Adrenal gland (tissue), 5 donors: ENCODE measurements at regions not wholly inside any gene's neighbourhood (a gene's known extent, or its start where the extent isn't known, plus 50 kb on each side); places are given as distances from the start of the nearest gene placed in this dataset.

Source experiments
- POLR2A ChIP-seq, 2 donors: fragments of 450-650 bp; IDR thresholded peaks; one replicate each; pipeline ENCODE4 v1.6.1; 2017; ENCODE audit warnings: antibody characterized with exemption in 2 of 2, mild to moderate bottlenecking in 2 of 2, moderate library complexity in 1 of 2
- TF ChIP-seq, protein P1 (sequence below), 6 experiments: fragments of 450-650 bp in 4 of 6; fragments of 200-600 bp in 2 of 6; sonication (generic) in 1 of 6; IDR thresholded peaks; 1 replicate in 5 of 6; 2 replicates in 1 of 6; pipeline versions ENCODE4 v1.5.1 to v1.8.0; 2016 to 2021; ENCODE audit warnings: antibody characterized with exemption in 6 of 6, mild to moderate bottlenecking in 2 of 6, moderate library complexity in 1 of 6
- donor health status: DM: no; HTN: no; CAD: no.

DNA sequence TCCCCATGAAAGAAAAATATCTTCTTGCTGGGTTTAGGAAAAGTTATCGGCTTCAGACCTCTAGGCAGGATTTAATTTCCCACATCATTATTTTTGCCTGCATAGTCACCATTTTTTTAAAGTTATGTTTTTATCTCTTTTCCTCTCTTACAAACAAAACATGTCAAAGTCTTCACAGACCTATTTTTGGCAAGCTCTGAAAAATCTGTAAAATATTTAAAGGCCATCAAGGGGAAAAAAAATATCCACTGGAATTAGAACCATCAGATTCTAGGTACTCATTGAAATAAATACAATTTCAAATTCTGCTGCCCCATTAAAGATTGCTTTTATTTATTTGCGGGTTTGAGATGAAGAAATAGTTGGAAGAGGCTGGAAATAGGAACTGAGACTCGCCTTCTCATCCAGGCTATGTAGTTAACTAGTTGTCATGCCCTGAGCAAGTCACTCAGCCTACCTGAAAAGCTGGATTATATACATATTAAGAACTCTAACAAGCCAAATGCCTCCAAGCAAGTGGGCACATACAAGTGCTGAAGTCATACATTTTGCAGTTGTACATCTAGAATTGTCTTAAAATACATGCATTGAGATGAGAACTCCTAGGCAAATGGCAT is 101.7 kb upstream of the SASH1 start:
- TF ChIP-seq, protein P1, sequence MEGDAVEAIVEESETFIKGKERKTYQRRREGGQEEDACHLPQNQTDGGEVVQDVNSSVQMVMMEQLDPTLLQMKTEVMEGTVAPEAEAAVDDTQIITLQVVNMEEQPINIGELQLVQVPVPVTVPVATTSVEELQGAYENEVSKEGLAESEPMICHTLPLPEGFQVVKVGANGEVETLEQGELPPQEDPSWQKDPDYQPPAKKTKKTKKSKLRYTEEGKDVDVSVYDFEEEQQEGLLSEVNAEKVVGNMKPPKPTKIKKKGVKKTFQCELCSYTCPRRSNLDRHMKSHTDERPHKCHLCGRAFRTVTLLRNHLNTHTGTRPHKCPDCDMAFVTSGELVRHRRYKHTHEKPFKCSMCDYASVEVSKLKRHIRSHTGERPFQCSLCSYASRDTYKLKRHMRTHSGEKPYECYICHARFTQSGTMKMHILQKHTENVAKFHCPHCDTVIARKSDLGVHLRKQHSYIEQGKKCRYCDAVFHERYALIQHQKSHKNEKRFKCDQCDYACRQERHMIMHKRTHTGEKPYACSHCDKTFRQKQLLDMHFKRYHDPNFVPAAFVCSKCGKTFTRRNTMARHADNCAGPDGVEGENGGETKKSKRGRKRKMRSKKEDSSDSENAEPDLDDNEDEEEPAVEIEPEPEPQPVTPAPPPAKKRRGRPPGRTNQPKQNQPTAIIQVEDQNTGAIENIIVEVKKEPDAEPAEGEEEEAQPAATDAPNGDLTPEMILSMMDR (IDR thresholded peaks at IDR 0.05): no peak
- TF ChIP-seq POLR2A (IDR thresholded peaks at IDR 0.05): no peak
